ENCODE measurements at regions not wholly inside any gene's neighbourhood (a gene's known extent, or its start where the extent isn't known, plus 50 kb on each side); places are given as distances from the start of the nearest gene placed in this dataset.

DNA sequence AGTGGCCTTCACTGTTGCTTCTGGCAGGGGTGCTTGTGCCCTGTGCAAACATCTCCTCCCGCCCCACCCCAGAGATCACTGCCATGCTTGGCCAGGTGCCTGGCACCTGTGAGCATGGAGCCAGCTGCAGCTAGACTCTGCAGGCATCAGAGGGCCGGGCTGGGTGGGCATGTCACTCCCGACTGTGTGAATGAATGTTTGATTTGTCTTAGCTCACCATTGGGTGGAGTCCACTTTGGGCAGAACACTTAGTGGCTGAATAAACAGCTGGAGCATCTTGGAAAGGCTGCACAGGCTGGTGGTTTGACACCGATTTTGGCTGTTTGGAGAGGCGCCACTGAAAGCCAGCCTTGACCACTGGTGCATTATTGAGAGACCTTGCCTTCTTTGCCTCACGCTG lies 267.3 kb downstream of the DLEU7 start:
- no peak for DNase-seq (ENCODE audit: low read depth)

DNA sequence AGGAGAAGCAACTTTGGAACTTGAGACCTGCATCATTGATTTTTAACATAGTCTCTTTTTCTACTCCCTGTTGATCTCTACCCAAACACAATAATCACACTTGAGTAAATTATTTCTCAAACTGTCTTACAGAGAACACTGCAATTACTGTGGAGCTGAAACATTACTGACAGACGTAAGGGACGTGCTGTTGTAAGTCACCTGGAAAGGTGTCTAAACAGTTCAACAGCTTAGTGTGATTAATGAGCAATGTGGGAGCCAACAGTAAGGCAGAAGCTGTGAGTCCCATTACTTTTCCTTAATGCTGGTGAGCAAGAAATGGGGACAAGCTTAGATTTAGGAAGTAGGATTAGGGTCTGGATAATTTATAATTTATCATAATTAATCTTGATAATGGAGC lies 265.7 kb downstream of the DLEU7 start:
- no peak for DNase-seq (ENCODE audit: low read depth)

DNA sequence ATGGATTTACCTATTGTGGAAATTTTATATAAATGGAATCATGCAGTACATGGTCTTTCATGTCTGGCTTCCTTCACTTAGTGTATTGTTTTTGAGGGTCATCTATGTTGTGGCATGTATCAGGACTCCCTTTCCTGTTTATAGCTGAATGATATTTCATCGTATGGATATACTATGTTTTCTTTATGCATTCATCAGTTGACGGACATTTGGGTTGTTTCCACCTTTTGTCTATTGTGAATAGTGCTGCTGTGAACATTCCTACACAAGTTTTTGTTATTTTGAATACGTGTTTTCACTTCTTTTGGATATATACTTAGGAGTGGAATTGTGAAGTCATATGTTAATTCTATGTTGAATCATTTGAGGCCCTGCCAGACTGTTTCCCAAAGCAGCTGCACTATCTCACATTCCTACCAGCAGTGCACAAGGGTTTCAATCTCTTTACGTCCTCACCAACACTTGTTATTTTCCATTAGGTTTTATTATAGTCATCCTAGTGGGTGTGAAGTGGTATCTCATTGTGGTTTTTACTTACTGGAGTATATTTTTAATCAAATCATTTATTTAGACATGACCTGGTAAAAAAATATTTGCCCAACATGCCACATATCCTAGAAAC lies 262.7 kb downstream of the DLEU7 start:
- no peak for DNase-seq (ENCODE audit: low read depth)

DNA sequence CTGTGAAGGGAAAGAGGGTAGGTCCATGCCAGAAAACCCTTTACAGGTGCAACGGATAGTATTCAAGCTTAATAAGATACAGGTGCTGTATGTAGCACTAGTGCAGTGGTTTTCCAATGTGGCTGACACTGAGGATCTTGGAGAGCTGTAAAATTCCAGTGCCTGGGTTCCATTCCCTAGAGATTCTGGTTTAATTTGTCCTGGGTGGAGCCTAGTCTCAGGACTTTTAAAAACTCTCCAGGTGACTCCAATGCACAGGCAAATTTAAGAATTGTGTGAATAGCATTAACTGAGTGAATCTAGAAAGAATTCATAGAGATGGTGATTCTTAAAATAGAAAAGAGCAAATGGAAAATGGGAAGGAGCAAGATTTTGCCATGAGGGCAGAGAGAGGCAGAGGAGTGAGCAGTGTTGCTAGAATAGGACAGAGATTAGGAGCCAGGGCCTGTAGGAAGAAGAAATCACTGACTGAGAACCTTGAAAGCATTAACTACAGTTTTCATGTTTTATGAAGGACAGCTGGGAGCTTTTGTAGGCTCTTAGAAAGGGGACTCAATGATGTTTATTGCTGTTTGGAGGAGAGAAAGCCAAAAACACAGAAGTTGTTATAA lies 261.8 kb downstream of the DLEU7 start:
- no peak for DNase-seq (ENCODE audit: low read depth)

DNA sequence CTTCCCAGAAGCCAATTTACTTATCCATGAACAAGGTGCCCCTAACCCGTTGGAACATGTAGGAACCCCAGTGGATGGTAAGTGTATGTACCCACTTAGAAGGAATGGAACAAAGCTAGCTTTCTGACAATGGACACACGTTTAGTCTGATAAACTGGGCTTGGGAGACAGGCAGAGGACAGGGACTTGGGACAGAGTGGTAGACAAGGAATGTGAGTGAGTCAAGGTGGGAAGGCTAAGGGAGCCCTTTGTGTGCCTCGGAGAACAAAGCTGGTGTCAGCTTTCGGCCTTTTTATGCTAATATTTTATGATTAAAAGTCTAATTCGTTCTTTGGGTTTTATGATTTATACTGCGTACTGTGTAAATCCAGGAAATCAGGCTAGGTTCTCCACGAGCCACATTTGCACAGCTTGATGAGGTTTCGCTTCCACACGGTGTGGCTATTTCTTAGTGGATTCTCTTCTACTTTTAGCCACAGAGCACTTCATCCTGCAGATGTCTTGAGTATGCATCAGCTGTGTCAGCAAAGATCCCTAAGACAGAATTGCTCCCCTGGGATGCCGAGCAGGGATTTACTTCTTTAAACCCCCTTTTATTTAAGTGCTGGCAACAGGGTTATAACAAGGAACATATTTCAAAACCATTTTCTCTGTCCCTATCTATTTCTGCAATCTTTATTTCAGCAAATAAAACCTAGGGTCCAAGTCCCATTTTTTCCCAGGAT lies 258.5 kb downstream of the DLEU7 start:
- no peak for DNase-seq (ENCODE audit: low read depth)

DNA sequence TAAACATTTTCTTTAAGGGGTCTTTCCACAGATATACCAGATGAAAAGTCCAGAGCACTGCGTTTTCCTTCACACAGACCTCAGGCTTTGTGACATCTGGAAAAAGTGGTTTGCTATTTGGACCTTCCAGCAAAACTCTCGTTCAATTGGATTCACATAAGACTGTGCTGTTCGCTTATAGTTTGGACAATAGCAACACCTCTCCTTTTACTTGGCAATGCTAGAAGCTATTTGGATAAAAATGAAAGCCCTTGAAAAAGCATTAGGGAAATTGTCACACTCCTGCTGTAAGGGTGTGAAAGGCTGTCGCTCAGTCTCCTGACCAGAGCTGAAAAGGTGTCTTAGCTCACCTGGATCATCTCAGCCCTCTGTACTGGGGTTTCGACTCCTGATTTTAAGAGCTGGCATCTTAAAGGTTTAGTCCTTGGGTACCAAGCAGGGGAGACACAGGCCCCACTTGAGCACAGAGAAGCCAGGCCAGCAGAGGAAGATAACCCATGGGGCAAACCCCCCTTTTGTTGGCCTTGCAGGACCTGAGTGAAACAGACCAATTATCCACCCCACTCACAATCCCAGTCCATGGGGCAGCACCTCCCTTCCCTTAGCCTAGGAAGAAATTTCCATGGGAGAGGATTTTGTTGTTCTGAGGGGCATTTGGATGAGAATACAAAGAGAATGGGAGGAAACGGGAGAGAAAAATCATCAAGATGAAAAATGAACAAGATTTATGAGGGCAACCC lies 257.6 kb downstream of the DLEU7 start:
- DNase-seq (ENCODE audit: low read depth), result no peak

DNA sequence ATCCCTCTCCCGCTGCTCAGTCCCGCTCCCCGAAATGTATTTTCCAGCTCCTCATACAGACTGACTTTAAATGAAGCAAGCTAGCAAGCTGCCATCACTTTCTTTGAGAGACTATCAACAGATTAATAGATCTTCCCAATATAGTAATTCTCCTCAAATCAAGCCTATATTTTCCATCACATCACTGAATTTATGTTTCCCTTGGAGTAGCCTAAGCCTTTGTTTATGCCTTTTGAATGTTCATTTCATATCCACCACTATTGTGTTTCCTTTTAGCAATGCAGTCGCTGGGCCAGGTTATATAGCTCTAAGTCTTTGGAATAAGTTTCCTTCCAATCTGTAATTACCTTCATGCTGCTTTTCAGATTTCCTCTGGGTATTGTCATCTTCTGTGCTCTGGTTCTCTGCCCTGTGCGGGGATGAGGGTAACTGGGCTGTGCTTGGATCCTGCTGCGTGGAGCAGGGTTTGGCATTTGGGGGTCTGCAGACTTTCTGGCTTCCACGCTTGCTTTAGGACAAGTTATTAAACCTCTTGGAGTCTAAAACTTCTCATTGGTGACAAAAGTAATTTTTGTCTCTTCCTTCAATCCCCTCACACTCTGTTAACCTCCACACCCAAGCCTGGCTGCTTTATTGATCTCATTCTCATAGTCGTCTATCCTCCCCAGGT lies 256.9 kb downstream of the DLEU7 start:
- DNase-seq (ENCODE audit: low read depth), result no peak

DNA sequence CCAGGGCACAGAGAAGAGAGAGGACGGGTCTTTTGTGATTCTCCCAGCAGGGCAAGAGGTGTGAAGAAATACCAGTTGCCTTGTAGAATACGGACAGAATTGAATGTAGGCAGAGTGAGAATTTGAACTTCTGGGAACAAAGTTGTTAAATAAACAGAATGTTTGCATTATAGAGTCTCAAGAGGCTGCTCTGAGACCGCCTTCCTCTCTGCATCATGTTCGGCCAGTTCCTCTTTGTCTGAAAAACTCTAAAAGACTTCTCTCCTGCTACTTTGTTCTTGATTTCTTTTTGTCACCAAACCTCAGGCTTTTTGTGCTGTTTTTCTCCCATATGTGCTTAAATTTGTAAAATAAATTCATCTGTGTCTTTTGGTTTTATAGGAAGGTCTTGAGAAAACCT lies 256.4 kb downstream of the DLEU7 start:
- no peak for DNase-seq (ENCODE audit: low read depth)

DNA sequence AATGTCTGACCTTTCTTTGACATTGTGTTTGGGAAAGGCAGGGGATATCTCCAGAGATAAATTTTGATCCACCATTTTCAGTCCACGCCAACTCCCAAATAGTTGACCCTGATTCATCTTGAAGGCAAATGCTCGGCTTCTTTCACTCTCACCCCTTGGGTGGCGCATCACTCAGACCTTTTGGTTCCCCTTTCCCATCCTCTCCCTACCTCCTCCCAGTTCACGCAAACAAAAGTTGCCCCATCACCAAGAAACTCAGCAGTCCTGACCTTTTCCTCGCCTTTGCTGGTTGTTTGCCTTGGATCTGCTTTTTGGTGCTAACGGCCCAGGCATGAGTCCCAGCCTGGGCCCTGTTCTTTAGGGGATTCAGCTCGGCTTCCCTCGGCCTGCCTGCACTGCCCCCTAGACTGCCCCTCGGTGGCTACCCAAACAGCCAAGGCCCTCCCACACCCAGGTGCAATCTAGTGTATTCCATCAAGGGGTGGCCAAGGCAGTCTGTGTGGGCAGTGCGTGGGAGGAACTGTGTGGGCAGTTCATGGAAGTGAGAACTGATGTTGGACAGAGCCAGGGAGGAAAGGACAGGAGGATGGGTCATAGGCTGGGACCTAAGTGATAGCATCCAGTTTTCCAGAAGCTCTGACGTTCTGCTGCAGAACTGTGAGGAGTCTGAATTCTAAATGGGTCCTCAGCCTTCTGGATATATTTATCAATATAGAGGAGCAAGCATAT lies 255.7 kb downstream of the DLEU7 start:
- no peak for DNase-seq (ENCODE audit: low read depth)

DNA sequence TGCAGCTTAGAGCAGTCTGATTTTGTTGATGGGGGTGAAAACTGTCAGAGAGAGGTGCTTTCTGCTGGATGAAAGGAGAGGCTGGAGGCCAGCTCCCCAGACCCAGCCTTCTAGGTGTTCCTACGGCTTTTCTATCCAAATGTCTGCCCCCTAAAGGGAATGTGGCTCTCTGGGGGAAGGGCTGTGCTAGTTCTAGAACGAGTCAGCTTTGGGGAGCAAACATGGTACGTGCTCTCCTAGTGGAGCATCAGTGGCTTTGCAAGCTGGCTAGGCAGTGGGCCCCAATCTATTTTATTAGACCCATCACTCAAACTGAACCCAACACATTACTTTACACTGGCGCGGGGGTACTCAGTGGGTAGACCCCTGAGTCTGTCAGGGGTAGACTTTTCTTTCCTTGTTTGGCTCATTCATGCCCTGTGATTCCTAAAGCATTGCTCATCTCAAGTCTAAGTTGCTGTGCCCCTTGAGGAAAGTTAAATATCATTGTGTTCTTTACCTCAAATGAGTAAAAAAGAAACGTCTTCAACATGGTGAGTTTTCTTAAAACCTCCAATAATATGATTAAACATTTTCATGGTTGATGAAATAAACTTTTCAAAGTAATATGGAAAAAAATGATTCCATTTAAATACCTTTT lies 254.9 kb downstream of the DLEU7 start:
- no peak for DNase-seq (ENCODE audit: low read depth)

DNA sequence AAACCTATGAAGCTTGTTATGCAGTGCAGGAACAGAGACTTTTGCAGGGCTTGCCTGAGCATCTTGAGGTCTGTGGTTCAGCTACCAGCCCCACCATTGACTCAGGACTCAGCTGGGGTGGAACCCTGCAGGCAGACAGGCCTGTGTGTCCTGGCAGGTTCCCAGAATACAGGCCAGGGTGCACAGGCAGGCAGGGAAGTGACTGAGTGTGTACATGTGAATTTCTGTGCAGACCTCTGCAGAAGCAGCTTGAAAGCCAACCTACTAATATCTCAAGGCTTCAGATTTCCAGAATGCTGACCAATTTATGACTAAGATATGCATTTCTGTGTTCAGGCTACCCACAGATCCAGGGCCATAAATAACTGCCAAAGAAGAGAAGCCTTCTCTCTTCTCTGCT lies 254.4 kb downstream of the DLEU7 start:
- DNase-seq (ENCODE audit: low read depth), result no peak

DNA sequence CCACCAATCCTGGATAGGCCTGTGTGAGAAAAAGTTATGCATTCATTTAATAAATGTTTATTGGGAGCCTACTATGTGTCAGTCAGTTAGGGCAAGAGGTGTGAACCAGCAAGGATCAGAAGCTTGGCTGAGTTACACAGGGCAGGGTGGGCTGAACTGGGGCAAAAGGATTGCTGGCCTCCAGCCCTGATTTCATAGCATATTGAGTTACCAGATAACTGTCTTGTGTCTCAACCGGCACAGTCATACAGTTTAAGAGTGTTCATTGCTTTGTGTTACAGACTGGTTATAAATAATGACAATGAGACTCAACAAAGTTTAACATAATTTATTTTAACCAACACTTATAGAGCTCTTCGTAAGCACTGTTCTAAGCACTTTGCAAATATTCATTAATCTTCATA lies 253.8 kb downstream of the DLEU7 start:
- no peak for DNase-seq (ENCODE audit: low read depth)

DNA sequence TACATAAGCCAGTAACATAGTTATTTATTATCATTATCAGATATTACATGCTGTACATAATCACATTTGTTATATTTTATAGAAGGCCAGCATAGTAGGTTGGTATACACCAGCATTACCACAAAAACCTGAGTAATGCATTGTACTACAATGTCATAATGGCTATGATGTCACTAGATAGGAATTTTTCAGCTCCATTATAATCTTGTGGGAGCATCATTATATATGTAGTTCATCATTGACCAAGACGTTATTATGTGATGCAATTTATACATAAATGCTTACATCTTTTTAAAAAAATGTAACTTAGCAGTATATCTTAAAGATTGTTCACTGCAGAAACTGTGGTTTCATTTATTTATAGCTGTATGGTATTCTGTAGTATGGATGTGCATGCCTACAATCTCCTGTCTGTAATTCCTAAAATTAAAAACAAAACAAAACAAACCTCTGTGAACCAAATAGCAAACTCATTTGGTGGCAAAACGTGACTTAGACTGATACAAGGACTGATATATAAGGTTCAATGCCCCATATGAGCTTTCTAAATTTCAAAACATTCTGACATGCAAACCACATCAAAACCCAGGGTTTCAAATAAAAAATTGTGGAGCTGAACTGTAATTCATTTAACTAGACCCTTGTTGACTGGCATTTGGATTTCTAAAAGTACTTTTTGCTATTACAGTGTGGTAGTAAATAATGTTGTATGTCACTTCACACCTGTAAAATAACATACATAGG lies 250.9 kb downstream of the DLEU7 start:
- no peak for DNase-seq (ENCODE audit: low read depth)

DNA sequence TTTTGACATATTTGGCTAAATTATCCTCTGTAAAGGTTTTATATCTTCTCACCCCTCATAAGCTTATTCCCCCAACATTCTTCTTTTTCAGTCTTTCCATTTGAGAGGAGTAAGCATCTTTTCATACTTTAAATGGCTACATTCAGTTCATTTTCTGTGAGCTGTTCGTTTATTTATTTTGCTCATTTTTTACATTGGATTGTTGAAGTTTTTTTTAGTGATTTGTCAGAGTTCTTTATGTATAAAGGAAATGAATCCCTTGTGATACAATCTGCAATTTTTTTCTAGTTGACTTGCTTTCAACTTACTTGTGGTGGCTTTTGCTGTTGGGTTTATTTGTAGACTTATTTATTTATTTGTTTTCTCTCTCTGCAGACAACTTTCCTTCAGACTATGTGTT lies 250.3 kb downstream of the DLEU7 start:
- DNase-seq (ENCODE audit: low read depth), result no peak

DNA sequence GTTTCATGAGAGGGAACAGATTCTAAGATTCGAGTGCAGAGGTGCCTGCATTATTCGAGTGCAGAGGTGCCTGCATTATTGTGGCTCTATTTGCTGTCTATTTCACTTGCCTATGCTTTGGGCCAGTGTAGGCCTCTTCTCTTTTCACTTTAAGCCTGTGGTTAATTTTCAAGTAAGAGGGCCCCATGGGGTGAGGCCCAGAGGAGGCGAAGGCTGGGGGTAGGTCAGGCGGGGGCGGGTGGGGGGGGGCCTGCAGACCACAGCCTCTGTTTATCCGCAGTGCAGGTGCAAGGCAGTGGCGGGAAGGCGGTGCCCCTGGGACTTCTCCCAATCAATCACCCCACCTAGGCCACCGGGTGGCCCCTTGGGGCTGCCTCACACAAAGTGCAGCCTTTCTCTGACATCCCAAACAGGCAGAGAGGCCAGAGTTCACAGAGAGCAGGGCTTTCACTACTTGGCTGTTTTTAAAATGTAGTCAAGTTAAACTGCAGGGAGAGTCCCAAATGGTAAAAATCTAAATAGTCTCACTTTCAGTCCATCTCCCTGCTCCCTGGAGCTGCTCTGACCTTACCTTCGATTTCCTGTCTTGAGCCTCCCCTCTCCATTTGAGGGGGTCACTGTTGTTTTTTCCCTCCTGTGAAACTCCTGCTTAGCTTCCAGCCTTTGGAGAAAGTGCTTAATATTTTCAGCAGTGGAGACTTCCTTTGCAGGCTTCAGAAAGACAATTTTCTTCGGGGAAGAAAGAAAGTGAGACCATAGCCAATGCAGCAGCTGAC lies 249.0 kb downstream of the DLEU7 start:
- no peak for DNase-seq (ENCODE audit: low read depth)

DNA sequence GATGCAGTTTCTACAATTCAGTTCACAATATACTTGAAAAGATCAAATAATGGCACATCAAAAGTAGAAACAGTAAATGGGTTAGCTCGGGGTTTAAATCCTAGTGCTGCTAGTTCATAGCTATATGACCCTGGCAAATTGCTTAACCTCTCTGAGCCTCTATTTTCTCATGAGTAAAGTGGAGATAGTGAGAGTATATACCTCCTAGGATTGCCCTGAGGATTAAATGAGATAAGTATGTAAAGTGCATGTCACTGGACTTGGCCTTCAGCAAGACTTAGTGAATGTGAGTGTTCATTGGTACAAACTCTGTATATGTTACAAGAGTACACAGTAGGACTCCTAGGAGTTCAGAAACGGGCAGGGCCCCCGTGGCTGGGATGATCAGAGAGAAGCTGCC lies 248.3 kb downstream of the DLEU7 start:
- DNase-seq (ENCODE audit: low read depth), result no peak

DNA sequence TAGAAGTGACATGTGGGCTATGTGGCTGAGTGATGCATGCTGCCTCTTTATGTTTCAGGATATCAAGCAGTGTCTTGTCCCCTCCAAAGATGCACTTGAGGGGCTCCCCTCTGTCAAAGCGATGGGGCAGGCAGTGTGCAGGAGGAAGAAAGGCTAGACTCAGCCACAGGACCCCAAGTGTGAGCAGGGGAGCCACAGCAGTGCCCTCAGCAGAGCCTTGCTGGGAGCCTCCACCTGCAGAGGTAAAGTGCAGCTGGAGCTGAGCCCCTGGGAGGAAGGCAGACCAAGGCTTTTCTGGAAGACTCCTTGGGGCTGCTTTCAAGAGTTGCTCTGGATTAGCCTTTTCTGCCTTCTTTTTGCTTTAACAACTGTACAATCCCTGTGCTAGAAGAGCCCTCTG lies 247.3 kb downstream of the DLEU7 start:
- DNase-seq (ENCODE audit: low read depth), result no peak

DNA sequence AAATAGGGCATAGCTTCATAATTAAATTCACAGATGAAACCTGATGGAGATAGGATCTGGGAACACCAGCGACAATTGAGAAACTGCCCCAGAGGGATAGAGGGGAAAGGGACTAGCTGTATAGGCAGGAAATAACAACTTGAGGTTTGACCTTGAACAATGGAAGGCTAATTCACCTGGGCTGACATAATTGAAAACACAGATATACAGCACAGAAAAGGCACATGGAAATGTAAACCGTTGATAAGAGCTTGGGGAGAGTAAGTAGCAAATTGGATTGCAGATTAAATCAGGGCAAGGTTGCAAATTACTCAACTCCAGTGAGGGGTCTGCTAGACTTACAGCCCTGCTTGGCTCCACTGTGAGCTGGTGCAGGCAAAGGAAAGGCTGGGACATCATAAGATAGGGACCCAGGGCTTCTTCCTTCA lies 246.7 kb downstream of the DLEU7 start:
- DNase-seq (ENCODE audit: low read depth), result no peak

DNA sequence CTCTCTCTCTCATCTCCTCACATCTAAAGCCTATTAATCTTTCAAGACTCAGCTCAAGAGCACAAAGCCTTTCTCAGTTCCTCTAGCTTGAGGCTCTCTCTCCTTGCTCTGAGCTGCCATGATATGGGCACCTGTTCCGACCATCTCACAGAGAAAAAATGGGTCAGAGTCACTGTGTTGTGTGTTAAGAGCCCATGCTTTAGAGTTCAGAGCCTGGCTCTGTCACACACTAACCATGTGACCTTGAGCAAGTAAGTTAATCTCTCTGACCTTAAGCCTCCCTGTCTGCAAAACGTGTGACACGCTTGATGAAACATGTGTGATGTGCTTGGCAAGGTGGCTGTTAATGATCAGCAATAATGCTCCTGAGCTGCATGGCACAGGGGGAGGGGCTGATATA lies 245.2 kb downstream of the DLEU7 start:
- DNase-seq (ENCODE audit: low read depth), result no peak

DNA sequence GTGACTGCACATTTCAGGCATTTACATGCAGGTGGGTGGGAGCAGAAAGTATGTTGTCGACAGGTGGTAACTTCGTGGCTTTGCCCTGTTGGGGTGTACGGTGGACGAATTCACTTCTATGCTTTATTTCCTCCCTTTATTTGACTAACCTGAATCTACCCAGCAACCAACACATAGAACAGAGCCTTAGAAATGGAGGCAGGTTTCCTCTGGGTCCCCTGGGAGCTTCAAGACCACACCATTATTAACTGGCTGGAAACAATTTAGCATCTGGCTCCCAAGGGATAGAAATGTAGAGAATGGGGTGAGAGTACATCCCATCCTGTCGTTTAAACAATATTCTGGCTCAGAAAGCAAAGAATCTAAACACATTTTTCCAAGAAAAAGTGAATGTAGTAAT lies 244.4 kb downstream of the DLEU7 start:
- no peak for DNase-seq (ENCODE audit: low read depth)

Data from activated T-cell treated with anti-CD3 and anti-CD28 coated beads for 1 hour (primary cell).